PC-9 (cell line): ENCODE measurements at regions not wholly inside any gene's neighbourhood (a gene's known extent, or its start where the extent isn't known, plus 50 kb on each side); places are given as distances from the start of the nearest gene placed in this dataset.
"Not testable (repeated sequence)": the region's sequence is repeated elsewhere in the genome, so short reads cannot be mapped to it uniquely, and the experiment has no call there.

ENCODE experiments used
- BruUV-seq: library from RNA; stranded (reverse); fragments of 400-500 nt; replicated peaks from 2 replicates; lab custom pipeline; 2021; lab: Mats Ljungman, UMichigan
- CTCF ChIA-PET: fragments of 300-600 bp; sonication (Branson Sonifier 250); formaldehyde crosslinking; loops from one replicate; lab custom pipeline; 2022; ENCODE audit warnings: antibody characterized with exemption; lab: Charles Lee
- POLR2A ChIA-PET: fragments of 300-600 bp; sonication (Branson Sonifier 250); formaldehyde crosslinking; loops from one replicate; lab custom pipeline; 2022; ENCODE audit warnings: antibody characterized with exemption; ENCODE audit not compliant: unreplicated experiment; lab: Charles Lee
- DNase-seq, 2 experiments: peaks; one replicate each; pipeline versions ENCODE4 v3.0.0 to v3.0.0-alpha.2; 2015 to 2022; ENCODE audit warnings: mixed read lengths in 1 of 2
- H2AFZ ChIP-seq: fragments of 200-600 bp; sonication (generic); 2 replicates; pipeline ENCODE4 v1.8.1; 2017; ENCODE audit warnings: antibody characterized with exemption
- H3F3A ChIP-seq: fragments of 200-600 bp; sonication (generic); 2 replicates; pipeline ENCODE4 v1.8.1; 2017; ENCODE audit warnings: antibody characterized with exemption, mild to moderate bottlenecking, low read depth; ENCODE audit not compliant: insufficient read depth
- H3K27ac ChIP-seq: fragments of 200-600 bp; sonication (generic); 2 replicates; pipeline ENCODE4 v1.6.1; 2016; ENCODE audit warnings: mixed run types
- H3K27me3 ChIP-seq: fragments of 200-600 bp; sonication (generic); 2 replicates; pipeline ENCODE4 v1.6.1; 2016; ENCODE audit warnings: low read depth, mixed run types; ENCODE audit not compliant: insufficient read depth
- H3K36me3 ChIP-seq: fragments of 200-600 bp; sonication (generic); 2 replicates; pipeline ENCODE4 v1.6.1; 2016; ENCODE audit warnings: low read depth, mixed run types
- H3K4me1 ChIP-seq: fragments of 200-600 bp; sonication (generic); replicated peaks from 2 replicates; pipeline ENCODE4 v1.6.1; 2016; ENCODE audit warnings: mixed run types; ENCODE audit not compliant: insufficient read depth
- H3K4me2 ChIP-seq: fragments of 200-600 bp; sonication (generic); 2 replicates; pipeline ENCODE4 v1.6.1; 2017; ENCODE audit warnings: mixed run types
- H3K4me3 ChIP-seq: fragments of 200-600 bp; sonication (generic); 2 replicates; pipeline ENCODE4 v1.6.1; 2016; ENCODE audit warnings: mixed run types
- H3K79me2 ChIP-seq: fragments of 200-600 bp; sonication (generic); 2 replicates; pipeline ENCODE4 v1.6.1; 2017; ENCODE audit warnings: low read depth, mixed run types
- H3K9me2 ChIP-seq: fragments of 200-600 bp; sonication (generic); 2 replicates; pipeline ENCODE4 v1.8.1; 2017; ENCODE audit warnings: mild to moderate bottlenecking; ENCODE audit not compliant: insufficient read depth
- H3K9me3 ChIP-seq: fragments of 200-600 bp; sonication (generic); 2 replicates; pipeline ENCODE4 v1.8.1; 2016; ENCODE audit warnings: low read depth; ENCODE audit not compliant: insufficient read depth
- H4K20me1 ChIP-seq: fragments of 200-600 bp; sonication (generic); 2 replicates; pipeline ENCODE4 v1.8.1; 2017; ENCODE audit not compliant: insufficient read depth
- CTCF ChIP-seq: fragments of 200-600 bp; sonication (generic); conservative IDR thresholded peaks from 2 replicates; pipeline ENCODE4 v1.6.1; 2017; ENCODE audit warnings: mixed run types, antibody characterized with exemption, mild to moderate bottlenecking, moderate library complexity
- EZH2 ChIP-seq: fragments of 200-600 bp; sonication (generic); IDR thresholded peaks from 2 replicates; pipeline ENCODE4 v1.8.0; 2017; ENCODE audit warnings: antibody characterized with exemption, low read depth
- intact Hi-C: fragments of 100-400 bp; cut with micrococcal nuclease; formaldehyde crosslinking; loops from one replicate; pipeline ENCODE4 v1.10.0; 2022; ENCODE audit not compliant: unreplicated experiment

DNA sequence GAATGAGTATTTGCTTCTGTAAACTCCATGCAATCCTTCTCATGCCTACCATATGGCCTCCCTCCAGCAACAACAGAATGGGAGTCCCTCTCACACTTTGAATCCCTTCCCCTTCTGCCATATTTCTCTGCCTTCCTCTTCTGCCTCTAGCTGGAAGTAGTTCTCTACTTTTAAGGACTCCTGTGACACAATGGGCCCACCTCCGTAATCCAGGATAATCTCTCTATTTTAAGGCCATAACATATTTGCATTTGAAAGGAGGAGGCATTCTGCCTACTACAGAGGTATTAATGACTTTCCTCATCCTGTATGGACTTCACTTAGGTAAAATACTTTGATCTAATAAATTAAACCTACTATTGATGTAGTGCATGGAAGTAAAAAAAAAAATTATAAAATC, 155.4 kb upstream of the ITGA1 start:
- no peak overlapping the region for H2AFZ ChIP-seq
- DNase-seq, result no peak
- intact Hi-C loops, result no loop called here
- TF ChIP-seq CTCF (no peak), EZH2 (no peak)
- no peaks in the 10 kb centered on the region for H3K9me3 ChIP-seq
- BruUV-seq, result no TSS peak
- no peaks in the 10 kb centered on the region for H3F3A ChIP-seq
- H3K27ac ChIP-seq, result no peak overlapping the region
- no peaks in the 10 kb centered on the region for H3K79me2 ChIP-seq
- no peaks in the 10 kb centered on the region for H3K27me3 ChIP-seq
- no peaks in the 10 kb centered on the region for H4K20me1 ChIP-seq
- no peaks in the 10 kb centered on the region for H3K36me3 ChIP-seq
- H3K4me1 ChIP-seq, result no peaks in the 10 kb centered on the region
- CTCF ChIA-PET, result no interaction called here
- H3K9me2 ChIP-seq, result no peaks in the 10 kb centered on the region
- H3K4me2 ChIP-seq, result no peak overlapping the region
- H3K4me3 ChIP-seq, result no peak overlapping the region
- POLR2A ChIA-PET, result no interaction called here

- H2AFZ ChIP-seq, H3K9me3 ChIP-seq, H3K4me1 ChIP-seq, H3K36me3 ChIP-seq, H3K79me2 ChIP-seq, DNase-seq, CTCF ChIA-PET, H3K27me3 ChIP-seq, H3K9me2 ChIP-seq, H3K4me3 ChIP-seq, H4K20me1 ChIP-seq, POLR2A ChIA-PET, H3K27ac ChIP-seq, H3K4me2 ChIP-seq, intact Hi-C loops, H3F3A ChIP-seq, BruUV-seq: not testable (repeated sequence)
These were observed 153.5 kb upstream of the ITGA1 start for GRCh38 chr5:52634171-52634570.

- H3F3A ChIP-seq, result no peaks in the 10 kb centered on the region
- intact Hi-C loops, result no loop called here
- ChIA-PET POLR2A (no interaction called here), CTCF (no interaction called here)
- no peak overlapping the region for H3K27ac ChIP-seq
- TF ChIP-seq CTCF, result no peak
- TF ChIP-seq EZH2, result no peak
- H3K27me3 ChIP-seq, result no peaks in the 10 kb centered on the region
- no peak for DNase-seq
- H3K4me1 ChIP-seq, result no peaks in the 10 kb centered on the region
- no peak overlapping the region for H3K4me3 ChIP-seq
- no peak overlapping the region for H3K4me2 ChIP-seq
- H3K79me2 ChIP-seq, result no peaks in the 10 kb centered on the region
- BruUV-seq, result no TSS peak
- H3K9me3 ChIP-seq, result no peaks in the 10 kb centered on the region
- H3K9me2 ChIP-seq, result no peaks in the 10 kb centered on the region
- H2AFZ ChIP-seq, result no peak overlapping the region
- no peaks in the 10 kb centered on the region for H4K20me1 ChIP-seq
- H3K36me3 ChIP-seq, result no peaks in the 10 kb centered on the region
These were observed 149.0 kb upstream of the ITGA1 start for GRCh38 chr5:52638732-52639131.

- Histone ChIP-seq H4K20me1 (no peaks in the 10 kb centered on the region), H3K9me3 (no peaks in the 10 kb centered on the region; the same call in 1 of the 2 replicates), H2AFZ (no peak overlapping the region), H3K4me2 (no peak overlapping the region), H3K4me3 (no peak overlapping the region), H3K36me3 (no peaks in the 10 kb centered on the region), H3K9me2 (no peaks in the 10 kb centered on the region), H3K4me1 (no peaks in the 10 kb centered on the region), H3F3A (no peaks in the 10 kb centered on the region), H3K27ac (no peak overlapping the region), H3K27me3 (no peaks in the 10 kb centered on the region), H3K79me2 (no peaks in the 10 kb centered on the region)
- ChIA-PET CTCF (no interaction called here), POLR2A (no interaction called here)
- intact Hi-C loops, result no loop called here
- no peak for TF ChIP-seq CTCF
- no peak for TF ChIP-seq EZH2
- BruUV-seq, result no TSS peak
- DNase-seq, result no peak
These were observed 139.0 kb upstream of the ITGA1 start for GRCh38 chr5:52648726-52649125.
